ENCODE measurements at regions not wholly inside any gene's neighbourhood (a gene's known extent, or its start where the extent isn't known, plus 50 kb on each side); places are given as distances from the start of the nearest gene placed in this dataset.

DNA sequence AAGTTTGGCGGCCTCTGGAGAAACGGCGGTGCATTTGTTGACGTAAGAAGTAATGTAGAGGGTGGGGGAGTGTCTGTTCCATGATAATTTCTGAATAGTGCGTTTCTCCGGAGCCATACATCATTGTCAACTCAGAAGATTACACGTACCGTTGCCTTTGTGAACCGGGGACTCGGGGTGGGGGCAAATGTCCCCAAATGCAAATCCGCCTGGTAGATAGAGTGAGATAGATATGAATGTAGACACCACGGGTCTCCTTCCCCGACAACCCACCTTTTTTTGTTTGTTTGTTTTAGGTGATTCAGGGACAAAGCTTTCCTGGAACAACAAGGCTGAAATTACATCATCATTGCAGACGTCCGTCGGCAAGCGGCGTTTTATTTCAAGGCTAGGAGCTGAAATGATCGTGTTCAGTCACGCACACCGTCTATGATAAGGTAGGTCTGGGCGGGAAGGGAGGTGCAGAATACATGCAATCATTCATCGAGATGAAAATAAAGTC, 96.0 kb upstream of the PPP2R3B start:
- TF ChIP-seq, protein P1, sequence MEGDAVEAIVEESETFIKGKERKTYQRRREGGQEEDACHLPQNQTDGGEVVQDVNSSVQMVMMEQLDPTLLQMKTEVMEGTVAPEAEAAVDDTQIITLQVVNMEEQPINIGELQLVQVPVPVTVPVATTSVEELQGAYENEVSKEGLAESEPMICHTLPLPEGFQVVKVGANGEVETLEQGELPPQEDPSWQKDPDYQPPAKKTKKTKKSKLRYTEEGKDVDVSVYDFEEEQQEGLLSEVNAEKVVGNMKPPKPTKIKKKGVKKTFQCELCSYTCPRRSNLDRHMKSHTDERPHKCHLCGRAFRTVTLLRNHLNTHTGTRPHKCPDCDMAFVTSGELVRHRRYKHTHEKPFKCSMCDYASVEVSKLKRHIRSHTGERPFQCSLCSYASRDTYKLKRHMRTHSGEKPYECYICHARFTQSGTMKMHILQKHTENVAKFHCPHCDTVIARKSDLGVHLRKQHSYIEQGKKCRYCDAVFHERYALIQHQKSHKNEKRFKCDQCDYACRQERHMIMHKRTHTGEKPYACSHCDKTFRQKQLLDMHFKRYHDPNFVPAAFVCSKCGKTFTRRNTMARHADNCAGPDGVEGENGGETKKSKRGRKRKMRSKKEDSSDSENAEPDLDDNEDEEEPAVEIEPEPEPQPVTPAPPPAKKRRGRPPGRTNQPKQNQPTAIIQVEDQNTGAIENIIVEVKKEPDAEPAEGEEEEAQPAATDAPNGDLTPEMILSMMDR (IDR thresholded peaks at IDR 0.05) = no peak
- TF ChIP-seq POLR2A (IDR thresholded peaks at IDR 0.05) = no peak

All from esophagus squamous epithelium (tissue), 4 donors.